Glutamatergic neuron (in vitro differentiated cells): ENCODE measurements at regions not wholly inside any gene's neighbourhood (a gene's known extent, or its start where the extent isn't known, plus 50 kb on each side); places are given as distances from the start of the nearest gene placed in this dataset.

Experiments
- DNase-seq: peaks from one replicate; pipeline ENCODE4 v3.0.0; 2022
- H3K27ac Mint-ChIP-seq: one replicate; pipeline ENCODE4 v1.8.0; 2020; ENCODE audit warnings: mild to moderate bottlenecking, mixed read lengths, inconsistent platforms; ENCODE audit not compliant: unreplicated experiment
- H3K27me3 Mint-ChIP-seq: one replicate; pipeline ENCODE4 v1.8.0; 2020; ENCODE audit warnings: mild to moderate bottlenecking, moderate library complexity, mixed read lengths, inconsistent platforms; ENCODE audit not compliant: unreplicated experiment
- H3K36me3 Mint-ChIP-seq: one replicate; pipeline ENCODE4 v1.8.0; 2020; ENCODE audit warnings: mild to moderate bottlenecking, mixed read lengths, inconsistent platforms; ENCODE audit not compliant: unreplicated experiment
- H3K4me1 Mint-ChIP-seq: one replicate; pipeline ENCODE4 v1.8.0; 2020; ENCODE audit warnings: mild to moderate bottlenecking, low read depth, mixed read lengths, inconsistent platforms; ENCODE audit not compliant: unreplicated experiment
- H3K4me3 Mint-ChIP-seq: one replicate; pipeline ENCODE4 v1.8.0; 2020; ENCODE audit warnings: mild to moderate bottlenecking, mixed read lengths, inconsistent platforms; ENCODE audit not compliant: unreplicated experiment
- H3K9me3 Mint-ChIP-seq: one replicate; pipeline ENCODE4 v1.8.0; 2020; ENCODE audit warnings: mild to moderate bottlenecking, moderate library complexity, mixed read lengths, inconsistent platforms; ENCODE audit not compliant: unreplicated experiment
- TF ChIP-seq, protein P1 (sequence below): fragments of 200-600 bp; sonication (generic); IDR thresholded peaks from one replicate; pipeline ENCODE4 v1.5.0; 2021; ENCODE audit not compliant: partially characterized antibody, unreplicated experiment

DNA sequence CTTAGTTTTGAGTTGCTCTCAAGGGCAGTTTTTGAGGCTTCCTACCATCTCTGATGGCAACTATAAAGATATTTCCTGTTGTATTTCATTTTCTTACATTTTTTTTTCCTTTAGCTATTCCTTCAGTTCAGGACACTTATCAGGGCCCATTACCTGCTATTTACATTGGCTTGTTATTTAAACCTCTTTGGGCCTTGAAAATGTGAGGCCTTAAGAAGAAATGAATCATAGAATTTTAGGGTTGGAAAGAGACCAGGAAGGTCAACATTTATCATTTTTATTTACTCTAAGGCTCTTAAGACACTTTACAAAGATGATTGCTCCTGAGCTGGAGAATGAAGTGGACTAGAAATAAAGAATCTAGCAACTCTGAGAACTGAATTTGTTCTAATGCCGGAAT lies 335.2 kb downstream of the DTWD2 start:
- H3K27me3 Mint-ChIP-seq = peaks cover 2% of the 10 kb centered on the region
- H3K9me3 Mint-ChIP-seq = peaks cover 7% of the 10 kb centered on the region
- TF ChIP-seq, protein P1, sequence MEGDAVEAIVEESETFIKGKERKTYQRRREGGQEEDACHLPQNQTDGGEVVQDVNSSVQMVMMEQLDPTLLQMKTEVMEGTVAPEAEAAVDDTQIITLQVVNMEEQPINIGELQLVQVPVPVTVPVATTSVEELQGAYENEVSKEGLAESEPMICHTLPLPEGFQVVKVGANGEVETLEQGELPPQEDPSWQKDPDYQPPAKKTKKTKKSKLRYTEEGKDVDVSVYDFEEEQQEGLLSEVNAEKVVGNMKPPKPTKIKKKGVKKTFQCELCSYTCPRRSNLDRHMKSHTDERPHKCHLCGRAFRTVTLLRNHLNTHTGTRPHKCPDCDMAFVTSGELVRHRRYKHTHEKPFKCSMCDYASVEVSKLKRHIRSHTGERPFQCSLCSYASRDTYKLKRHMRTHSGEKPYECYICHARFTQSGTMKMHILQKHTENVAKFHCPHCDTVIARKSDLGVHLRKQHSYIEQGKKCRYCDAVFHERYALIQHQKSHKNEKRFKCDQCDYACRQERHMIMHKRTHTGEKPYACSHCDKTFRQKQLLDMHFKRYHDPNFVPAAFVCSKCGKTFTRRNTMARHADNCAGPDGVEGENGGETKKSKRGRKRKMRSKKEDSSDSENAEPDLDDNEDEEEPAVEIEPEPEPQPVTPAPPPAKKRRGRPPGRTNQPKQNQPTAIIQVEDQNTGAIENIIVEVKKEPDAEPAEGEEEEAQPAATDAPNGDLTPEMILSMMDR = no peak
- no peak for DNase-seq
- peaks cover 5% of the 10 kb centered on the region for H3K36me3 Mint-ChIP-seq
- no peak overlapping the region for H3K27ac Mint-ChIP-seq
- H3K4me3 Mint-ChIP-seq = no peak overlapping the region
- H3K4me1 Mint-ChIP-seq = no peaks in the 10 kb centered on the region

DNA sequence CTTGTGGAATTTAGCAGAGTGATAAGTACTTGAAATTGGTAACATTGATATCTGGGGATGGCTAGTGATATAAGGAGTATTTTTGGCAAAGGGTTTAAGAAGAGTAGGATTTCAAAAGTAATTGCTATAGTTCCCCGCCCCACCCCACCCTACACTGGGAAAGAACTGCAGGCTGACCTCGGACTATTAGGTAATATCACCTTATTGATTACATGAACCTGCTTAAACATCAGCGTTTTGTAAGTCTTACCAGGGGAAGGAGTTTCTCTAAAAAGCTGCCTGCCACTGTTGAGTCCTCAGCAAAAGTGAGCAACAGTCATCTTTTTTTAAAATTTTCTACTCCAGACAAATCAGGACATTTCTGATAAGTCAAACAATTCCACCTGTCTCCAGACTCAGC lies 337.3 kb downstream of the DTWD2 start:
- Mint-ChIP-seq H3K36me3 (no peaks in the 10 kb centered on the region), H3K27ac (no peak overlapping the region), H3K4me1 (no peaks in the 10 kb centered on the region), H3K9me3 (peaks cover 2% of the 10 kb centered on the region), H3K27me3 (peaks cover 2% of the 10 kb centered on the region), H3K4me3 (no peak overlapping the region)
- no peak for DNase-seq
- TF ChIP-seq, protein P1 = no peak

DNA sequence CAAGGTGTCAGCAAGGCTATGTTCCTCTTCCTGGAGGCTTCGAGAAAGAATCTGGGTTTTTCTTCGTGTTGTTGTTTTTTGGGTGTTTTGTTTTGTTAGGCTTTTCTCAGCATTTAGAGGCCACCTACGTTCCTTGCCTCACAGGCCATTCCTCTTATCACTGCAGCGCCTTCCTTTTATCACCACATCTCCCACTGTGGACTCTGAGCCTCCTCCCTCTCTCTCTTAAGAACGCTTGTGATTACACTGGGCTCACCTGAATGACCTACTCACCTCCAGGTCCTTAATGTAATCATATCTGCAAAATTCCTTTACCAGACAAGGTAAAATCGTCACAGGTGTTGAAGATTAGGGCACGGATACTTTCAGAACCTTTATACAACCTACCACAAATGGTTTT lies 340.8 kb downstream of the DTWD2 start:
- Mint-ChIP-seq H3K36me3 (no peaks in the 10 kb centered on the region), H3K4me1 (no peaks in the 10 kb centered on the region), H3K4me3 (no peak overlapping the region), H3K27ac (no peak overlapping the region), H3K9me3 (peaks cover 2% of the 10 kb centered on the region), H3K27me3 (peaks cover 4% of the 10 kb centered on the region)
- TF ChIP-seq, protein P1 = no peak
- no peak for DNase-seq

DNA sequence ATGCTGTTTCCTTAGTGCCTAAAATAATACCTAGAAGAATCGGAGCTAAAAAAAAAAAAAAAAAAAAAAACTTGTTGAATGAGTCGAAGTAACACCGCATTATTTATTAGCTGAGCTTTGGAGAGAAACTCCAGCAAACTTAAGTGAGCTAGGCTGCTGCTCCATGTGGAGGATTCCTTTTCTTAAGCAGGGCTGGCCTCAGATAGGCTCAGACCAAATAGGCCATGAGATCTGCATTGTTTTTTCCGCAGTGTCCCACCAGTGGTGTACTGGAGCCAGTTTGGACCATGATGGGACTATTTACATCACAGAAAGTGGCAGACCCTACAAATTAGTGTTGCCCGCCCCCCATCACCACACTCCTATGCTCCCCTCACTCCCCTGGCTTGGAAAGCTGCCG lies 341.4 kb downstream of the DTWD2 start:
- Mint-ChIP-seq H3K27me3 (peaks cover 4% of the 10 kb centered on the region), H3K9me3 (peaks cover 2% of the 10 kb centered on the region), H3K36me3 (no peaks in the 10 kb centered on the region), H3K4me1 (no peaks in the 10 kb centered on the region), H3K4me3 (no peak overlapping the region), H3K27ac (no peak overlapping the region)
- DNase-seq = no peak
- TF ChIP-seq, protein P1 = no peak

DNA sequence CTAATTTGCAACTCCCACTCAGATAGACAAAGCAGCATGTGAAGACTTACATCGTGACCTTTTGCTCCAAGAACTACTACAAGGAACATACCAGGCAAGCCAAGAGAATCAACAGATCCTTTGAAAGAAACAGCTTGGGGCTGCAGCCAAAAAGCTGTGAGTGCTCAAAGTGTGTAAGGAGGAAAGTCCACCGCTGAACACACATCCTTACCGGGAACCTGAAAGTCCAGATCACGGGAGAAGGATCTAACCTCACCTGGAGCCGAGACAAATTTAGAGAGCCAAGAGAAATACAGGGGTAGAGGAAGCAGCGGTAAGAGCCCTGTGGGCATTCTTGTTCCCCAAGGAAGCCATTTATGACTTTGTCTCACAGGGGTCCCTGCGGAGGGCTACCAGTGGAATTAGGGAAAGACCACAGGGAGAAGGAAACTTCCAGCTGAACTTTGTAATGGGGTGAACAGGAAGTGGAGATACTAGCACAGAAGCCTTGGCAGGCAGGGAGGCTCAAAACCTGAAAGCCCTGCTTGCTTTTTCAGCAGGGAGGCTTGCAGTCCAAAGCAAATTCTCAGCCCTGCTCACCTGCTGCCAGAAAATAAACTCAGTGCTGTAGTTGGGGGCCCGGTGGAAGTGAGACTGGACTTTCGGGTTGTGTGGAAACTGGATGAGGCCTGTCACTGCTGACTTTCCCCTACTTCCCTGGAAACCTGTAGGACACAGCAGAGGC lies 350.2 kb downstream of the DTWD2 start:
- Mint-ChIP-seq H3K4me3 (no peak overlapping the region), H3K27me3 (peaks cover 2% of the 10 kb centered on the region), H3K9me3 (peaks cover 5% of the 10 kb centered on the region), H3K36me3 (peaks cover 28% of the 10 kb centered on the region), H3K27ac (no peak overlapping the region), H3K4me1 (no peaks in the 10 kb centered on the region)
- TF ChIP-seq, protein P1 = no peak
- no peak for DNase-seq
